Erythroblast (primary cell): ENCODE measurements at regions not wholly inside any gene's neighbourhood (a gene's known extent, or its start where the extent isn't known, plus 50 kb on each side); places are given as distances from the start of the nearest gene placed in this dataset.

Source experiments
- GATA1 ChIP-seq: IDR thresholded peaks from 2 replicates; pipeline ENCODE4 v1.6.1; 2011; ENCODE audit warnings: low read depth, mild to moderate bottlenecking, control low read depth, low read length, moderate library complexity
- POLR2A ChIP-seq: IDR thresholded peaks from 2 replicates; pipeline ENCODE4 v1.6.1; 2011; ENCODE audit warnings: mild to moderate bottlenecking, low read length

- no peak for TF ChIP-seq POLR2A
- TF ChIP-seq GATA1: no peak
Measured at GRCh38 chr2:147311058-147311430, 533.8 kb upstream of the ACVR2A start.
